Adrenal gland (tissue), 5 donors: ENCODE measurements at regions not wholly inside any gene's neighbourhood (a gene's known extent, or its start where the extent isn't known, plus 50 kb on each side); places are given as distances from the start of the nearest gene placed in this dataset.

Experiments
- POLR2A ChIP-seq, 2 donors: fragments of 450-650 bp; IDR thresholded peaks; one replicate each; pipeline ENCODE4 v1.6.1; 2017; ENCODE audit warnings: antibody characterized with exemption in 2 of 2, mild to moderate bottlenecking in 2 of 2, moderate library complexity in 1 of 2
- TF ChIP-seq, protein P1 (sequence below), 6 experiments: fragments of 450-650 bp in 4 of 6; fragments of 200-600 bp in 2 of 6; sonication (generic) in 1 of 6; IDR thresholded peaks; 1 replicate in 5 of 6; 2 replicates in 1 of 6; pipeline versions ENCODE4 v1.5.1 to v1.8.0; 2016 to 2021; ENCODE audit warnings: antibody characterized with exemption in 6 of 6, mild to moderate bottlenecking in 2 of 6, moderate library complexity in 1 of 6
- donor health status: DM: no; HTN: no; CAD: no.

DNA sequence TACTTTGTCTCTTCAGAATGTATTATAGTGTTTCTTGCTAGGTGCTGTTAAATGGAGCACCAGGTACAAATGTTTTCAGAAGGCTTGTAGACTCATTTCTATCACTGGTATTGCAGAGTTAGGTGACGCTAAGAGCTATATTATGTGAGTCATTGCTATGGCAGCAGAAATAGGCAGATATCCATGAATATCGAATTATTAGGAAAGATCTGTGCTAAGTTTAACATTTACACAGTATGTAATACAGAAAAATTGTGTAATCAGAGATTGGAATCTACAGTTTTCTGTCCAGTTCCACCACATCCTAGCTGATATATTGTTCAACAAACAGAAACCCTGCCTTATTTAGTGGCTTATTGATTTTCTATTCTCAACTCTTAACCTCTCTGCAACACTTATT is 1025.5 kb downstream of the STIM2 start:
- no peak for TF ChIP-seq POLR2A (IDR thresholded peaks at IDR 0.05)
- TF ChIP-seq, protein P1, sequence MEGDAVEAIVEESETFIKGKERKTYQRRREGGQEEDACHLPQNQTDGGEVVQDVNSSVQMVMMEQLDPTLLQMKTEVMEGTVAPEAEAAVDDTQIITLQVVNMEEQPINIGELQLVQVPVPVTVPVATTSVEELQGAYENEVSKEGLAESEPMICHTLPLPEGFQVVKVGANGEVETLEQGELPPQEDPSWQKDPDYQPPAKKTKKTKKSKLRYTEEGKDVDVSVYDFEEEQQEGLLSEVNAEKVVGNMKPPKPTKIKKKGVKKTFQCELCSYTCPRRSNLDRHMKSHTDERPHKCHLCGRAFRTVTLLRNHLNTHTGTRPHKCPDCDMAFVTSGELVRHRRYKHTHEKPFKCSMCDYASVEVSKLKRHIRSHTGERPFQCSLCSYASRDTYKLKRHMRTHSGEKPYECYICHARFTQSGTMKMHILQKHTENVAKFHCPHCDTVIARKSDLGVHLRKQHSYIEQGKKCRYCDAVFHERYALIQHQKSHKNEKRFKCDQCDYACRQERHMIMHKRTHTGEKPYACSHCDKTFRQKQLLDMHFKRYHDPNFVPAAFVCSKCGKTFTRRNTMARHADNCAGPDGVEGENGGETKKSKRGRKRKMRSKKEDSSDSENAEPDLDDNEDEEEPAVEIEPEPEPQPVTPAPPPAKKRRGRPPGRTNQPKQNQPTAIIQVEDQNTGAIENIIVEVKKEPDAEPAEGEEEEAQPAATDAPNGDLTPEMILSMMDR (IDR thresholded peaks at IDR 0.05), result no peak
